GM19328 (cell line): ENCODE measurements at regions not wholly inside any gene's neighbourhood (a gene's known extent, or its start where the extent isn't known, plus 50 kb on each side); places are given as distances from the start of the nearest gene placed in this dataset.
"Not testable (repeated sequence)": the region's sequence is repeated elsewhere in the genome, so short reads cannot be mapped to it uniquely, and the experiment has no call there.

Source experiments
- ATAC-seq: cut with Tn5 transposase; IDR thresholded peaks from one replicate; pipeline ENCODE4 v1.9.1; 2021; ENCODE audit warnings: mild to moderate bottlenecking, moderate library complexity; ENCODE audit not compliant: unreplicated experiment

DNA sequence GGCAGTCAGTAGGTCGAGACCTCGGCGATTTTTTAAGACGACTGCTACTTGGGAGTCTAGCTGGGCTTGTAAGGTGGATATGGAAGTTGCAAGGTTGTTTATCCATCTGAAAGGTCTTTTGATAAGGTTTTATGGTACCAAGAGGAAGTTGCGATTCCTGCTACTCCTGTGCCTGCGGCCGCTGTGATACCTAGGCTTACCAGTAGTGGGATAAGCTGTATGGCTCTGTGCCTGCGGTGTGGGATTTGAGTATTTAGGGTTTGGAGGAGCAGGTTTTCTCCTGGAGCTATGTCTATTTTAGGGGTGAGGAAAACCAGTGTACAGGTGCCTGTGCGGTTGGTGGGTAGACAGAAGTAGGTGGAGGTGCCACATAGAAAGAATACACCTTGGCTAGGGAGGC, 1059.8 kb downstream of the SI start:
- ATAC-seq: no peak

DNA sequence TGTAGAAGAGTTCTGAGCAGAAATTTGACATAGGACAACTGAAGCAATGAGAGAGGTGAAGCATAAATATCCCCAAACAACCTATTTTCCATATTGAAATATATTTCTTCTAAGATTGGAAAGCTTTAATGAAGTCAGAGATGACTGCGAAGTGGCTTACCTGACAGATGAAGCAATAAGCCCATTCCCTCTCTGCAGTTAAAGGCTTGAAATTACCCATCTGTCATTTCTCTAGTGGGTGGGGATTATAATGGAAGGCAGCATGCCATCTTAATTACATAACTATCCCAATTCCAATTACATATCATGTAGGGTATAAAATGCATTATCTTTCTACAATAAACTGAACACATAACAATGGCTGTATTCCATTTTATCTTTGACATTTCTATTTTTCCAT, 1070.5 kb downstream of the SI start:
- ATAC-seq: no peak

DNA sequence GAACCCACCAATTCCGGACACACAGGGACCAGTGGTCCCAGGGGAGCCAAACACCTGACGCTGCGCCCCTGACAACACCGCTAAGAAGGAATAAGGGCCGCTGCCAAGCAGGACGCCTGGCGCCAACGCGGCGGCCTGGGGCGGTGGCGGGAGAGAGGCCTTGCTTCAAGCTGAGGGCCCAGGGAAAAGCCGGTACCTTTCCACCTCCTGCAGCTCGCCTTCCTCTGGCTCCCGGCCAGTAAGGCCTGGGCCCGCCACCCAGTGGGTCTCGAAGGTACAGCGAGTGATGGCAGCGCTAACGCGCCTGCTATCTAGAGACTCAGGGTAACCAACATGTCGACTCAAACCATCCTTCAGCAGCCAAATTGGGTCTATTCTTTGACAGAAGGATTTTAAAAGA, 1074.1 kb downstream of the SI start:
- ATAC-seq: no peak

DNA sequence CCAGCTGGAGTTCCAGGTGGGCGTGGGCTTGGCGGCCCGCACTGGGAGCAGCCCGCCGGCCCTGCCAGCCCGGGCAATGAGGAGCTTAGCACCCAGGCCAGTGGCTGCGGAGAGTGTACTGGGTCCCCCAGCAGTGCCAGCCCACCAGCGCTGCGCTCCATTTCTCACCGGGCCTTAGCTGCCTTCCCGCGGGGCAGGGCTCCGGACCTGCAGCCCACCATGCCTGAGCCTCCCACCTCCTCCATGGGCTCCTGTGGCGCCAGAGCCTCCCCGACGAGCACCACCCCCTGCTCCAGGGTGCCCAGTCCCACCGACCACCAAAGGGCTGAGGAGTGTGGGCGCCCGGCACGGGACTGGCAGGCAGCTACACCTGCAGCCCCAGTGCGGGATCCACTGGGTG, 1075.3 kb downstream of the SI start:
- not testable (repeated sequence) for ATAC-seq

DNA sequence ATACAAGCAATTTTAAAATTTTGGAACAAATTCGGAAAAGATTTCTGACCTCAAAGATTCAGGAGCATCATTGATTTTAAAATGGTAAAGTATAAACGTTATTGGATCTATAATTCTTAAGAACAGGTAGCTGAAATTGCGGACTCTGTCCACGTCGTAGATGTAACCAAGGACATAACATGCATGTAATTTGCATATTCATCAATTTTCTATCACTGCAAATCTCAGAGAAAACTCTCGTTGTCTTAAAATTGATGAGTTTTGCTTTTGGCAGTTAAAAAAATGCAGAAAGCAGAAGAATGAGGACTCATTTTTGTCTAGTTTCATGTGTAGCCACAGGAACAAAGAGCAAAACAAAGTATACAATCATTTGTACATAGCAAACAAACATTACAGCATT, 1094.4 kb downstream of the SI start:
- ATAC-seq: no peak

DNA sequence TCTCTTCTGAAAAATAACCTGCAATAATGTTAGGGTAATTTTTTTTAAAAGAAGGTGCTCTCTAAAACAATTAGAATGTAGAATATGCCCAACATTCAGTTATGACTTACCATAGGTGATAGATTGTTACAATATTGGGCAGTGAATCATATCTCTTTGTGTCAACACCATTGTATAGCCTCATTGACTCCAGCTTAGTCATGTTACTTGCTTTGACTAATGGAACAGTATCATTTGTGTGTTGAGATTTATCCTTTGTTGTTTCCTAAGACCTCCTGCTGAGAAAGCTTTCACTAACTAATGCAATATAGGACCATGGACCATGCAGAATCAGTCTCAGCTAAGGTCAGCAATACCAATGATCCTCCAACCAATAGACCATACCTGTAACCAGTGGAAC, 1106.4 kb downstream of the SI start:
- ATAC-seq: no peak

DNA sequence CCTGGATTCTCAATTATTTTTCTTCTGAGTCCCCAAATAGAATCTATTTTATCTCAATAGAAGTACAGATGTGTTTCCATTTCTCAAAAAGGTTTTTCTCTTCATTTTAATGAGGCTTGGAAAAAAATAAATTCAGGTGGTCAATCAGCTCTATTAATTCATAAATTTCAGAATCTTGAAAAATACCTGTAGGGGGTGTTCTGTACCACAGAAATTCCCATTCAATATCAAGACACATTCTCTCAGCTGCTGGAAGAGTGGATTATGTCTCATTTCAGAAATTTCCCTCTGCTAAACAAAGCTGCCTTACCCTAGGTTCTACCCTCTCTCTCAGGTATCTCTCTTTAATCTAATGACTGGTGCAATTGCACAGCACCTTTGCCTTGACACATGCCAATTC, 1121.2 kb downstream of the SI start:
- no peak for ATAC-seq

DNA sequence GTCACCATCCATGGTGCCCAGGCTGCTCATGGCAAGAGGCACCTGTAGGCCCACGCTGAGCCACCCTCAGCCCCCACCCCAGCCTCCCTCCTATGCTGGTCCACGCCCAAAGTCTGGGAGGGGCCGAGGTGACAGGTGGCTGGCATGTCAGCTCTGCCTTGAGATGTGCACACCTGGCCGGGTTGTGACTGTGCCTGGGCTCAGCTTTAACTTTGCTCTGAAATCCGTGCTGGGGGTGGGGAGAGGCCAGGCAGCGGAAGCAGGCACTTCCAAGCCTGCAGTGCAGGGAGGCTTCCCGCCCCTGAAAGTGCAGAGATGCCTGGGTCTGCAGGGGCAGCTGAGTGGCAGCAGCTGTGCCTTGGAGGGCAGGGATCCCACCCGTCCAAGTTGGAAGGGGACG, 1124.8 kb downstream of the SI start:
- ATAC-seq: no peak

DNA sequence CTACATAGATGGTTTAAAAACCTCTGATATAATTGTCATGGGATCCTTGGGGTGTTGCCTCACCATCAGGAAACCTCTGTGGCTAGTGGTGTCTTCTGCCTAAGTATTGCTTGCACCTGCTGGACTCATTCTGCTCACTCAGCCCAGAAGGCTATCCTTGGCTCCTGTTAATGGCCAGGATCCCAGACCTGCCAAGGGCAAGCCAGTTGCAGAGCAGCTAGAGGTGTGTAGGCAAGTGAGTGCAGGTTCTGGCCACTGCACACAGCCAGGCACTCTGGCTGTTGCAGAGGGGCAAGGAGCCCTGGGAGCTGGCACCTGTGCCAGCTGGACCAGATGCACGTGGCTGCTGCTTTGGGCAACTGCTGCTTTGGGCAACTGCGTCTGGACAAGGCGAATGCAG, 1125.8 kb downstream of the SI start:
- no peak for ATAC-seq

DNA sequence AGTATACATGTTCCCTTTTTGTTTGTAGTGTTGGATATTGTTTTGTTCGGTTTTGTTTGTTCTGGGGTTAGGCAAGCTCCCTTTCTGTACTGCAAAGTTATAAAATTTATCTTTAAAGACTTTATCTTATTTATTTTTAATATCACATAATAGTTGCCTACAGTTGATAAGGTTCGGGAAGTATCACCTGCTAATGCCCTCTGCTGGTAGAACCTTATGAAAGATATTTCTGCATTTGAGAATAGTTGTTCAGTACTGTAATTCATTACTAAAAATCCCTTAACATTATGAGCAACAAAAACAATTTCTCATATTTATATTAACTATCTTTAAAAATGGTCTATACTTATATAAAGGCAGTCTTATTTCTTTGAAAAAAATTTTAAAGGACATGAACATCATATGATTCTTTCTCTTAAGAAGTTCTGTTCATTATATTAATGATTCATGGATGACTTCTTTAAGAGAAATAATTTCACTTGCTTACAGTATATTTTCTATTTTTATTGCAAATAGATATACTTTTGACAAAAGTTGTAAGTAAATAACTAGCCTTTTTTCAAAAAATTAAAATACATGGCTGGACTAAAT, 1126.8 kb downstream of the SI start:
- ATAC-seq: no peak

DNA sequence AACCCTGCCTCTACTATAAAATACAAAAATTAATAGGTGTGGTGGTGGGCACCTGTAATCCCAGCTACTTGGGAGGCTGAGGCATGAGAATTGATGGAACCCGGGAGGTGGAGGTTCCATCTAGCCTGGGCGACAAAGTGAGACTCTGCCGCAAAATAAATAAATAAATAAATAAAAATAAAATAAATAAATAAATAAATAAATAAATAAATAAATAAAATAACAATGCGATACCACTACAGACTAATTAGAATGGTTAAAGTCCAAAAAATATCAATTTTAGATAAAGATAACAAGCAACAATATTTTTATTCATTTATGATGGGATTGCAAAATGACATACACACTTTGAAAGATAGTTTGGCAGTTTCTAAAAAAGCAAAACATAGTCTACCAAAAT, 1131.5 kb downstream of the SI start:
- ATAC-seq: no peak

DNA sequence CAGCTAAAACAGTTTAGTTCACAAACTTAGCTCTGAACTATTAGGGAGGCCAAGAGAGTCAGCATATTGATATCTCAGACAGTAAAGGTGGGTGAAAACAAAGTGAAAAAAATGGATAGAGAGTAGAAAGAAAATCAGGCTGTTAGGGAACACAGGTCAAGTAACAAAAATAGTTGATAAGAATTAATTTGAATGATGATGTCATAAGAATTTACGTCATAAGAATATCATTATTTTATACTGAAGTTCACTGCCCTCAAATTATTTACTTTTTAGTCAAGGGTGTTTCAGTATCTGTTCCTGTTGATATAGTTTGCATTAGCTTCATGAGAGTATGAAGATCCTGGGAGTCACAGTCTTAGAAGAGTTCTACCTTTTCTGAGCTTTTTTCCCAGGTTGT, 1134.6 kb downstream of the SI start:
- no peak for ATAC-seq

DNA sequence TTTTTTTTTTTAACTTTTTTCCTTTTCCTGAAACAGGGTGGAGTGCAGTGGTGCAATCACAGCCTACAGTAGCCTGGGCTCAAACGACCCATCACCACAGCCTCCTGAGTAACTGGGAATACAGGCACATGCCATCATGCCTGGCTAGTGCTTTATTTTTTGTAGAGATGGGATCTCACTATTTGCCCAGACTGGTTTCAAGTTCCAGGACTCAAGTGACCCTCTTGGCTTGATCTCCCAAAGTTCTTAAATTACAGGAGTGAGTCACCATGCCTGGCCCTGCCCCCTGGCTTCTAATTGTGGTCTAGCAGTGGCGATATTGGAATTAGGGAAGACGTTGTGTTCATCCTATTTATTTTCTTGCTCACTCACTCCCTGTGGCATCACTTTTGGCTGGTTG, 1138.4 kb downstream of the SI start:
- ATAC-seq: no peak

DNA sequence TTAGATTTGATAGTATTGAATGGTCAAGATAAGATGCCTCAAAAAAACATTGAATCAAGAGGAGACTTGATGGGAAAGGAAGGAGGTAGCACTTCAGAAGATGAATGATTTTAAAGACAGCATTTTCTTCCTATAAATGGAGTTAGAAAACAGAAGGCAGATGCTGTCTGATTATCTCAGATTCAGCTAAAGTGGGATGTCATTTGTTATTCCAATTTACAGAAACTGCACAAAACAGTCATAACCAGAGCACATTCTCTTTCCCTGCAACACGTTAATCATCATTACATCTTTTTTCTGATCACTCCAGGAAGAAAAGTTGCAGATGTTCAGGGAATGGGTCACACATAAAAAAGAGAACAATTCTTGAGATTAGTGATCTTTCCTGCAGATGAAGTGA, 1141.8 kb downstream of the SI start:
- no peak for ATAC-seq

DNA sequence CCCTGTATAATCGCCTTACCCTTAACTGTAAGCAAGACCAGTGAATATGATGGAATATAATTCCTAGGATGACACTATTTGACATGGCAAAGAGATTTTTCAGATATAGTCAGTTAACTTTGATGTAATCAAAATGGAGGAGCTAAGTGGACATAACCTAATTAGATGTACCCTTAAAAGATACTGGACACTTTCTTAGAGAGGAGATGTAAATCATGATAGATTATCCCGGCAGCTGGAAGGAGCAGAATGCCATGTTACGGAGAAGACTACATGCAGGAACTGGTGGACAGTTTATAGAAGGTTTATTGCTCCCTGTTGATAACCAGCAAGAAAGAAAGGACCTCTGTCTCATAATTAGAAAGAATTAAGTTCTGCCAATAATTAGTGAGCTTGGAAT, 1142.9 kb downstream of the SI start:
- ATAC-seq: no peak

DNA sequence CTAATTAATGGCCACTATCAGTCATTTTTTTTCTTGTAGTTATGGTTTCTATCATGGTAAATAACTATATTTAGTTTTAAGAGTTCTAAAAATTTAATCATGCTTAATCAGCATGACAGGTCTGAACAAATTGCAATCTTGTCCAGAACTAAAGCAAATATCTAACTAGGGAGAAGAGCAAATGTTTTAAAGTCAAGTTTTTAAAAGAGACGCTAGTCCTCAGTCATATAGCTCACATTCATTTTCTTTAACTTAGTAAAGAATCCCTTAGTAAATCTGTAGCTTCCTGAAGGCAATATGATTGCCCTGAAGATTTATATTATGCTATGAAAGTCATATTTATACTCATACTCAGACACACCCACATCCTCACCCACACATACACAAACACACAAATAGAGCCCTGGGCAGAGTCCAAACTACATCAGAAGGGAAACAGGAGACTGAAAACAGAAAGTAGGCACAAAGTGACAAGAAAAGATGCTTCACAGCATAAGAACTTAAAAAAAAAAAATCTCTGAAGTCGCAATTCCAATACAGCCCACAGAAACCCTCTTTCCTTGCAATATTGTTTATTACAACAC, 1149.1 kb downstream of the SI start:
- ATAC-seq: no peak

DNA sequence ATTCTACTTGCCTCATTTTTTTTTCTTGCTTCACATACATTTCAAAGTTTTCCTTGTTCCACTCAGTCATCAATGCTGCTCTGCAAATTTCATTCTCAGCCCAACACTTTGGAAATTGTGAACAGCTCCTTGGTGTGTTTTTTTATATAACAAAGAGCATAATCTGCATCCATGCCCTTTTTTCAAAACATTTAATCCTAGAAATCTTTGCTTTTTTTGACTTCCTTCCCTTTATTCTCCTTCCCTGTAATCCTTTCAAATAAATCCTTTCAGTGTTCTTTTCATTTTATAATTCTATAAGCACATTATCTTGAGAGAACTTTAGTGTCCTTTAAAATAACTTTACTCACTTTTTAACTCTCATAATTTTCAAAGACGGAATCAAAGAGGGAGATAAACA, 1150.8 kb downstream of the SI start:
- no peak for ATAC-seq

DNA sequence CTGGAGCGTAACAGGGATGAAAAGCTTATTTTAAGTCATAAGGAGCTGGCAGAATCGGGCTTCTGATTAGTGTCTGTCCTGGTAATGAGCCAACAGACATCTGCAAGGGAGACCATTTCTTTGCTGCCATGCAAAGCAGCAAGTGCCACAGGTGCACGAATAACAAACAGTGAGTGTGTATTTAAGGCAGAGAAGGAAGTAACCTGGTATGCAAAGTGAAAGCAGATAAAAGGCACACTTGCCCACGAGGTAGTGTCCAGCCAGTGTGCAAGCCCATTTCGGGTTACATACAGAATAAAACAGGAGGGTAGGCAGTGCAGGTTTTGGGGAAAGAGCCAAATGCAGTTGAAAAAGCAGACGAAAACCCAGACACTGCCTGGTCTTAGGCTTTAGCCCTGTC, 1153.7 kb downstream of the SI start:
- no peak for ATAC-seq

DNA sequence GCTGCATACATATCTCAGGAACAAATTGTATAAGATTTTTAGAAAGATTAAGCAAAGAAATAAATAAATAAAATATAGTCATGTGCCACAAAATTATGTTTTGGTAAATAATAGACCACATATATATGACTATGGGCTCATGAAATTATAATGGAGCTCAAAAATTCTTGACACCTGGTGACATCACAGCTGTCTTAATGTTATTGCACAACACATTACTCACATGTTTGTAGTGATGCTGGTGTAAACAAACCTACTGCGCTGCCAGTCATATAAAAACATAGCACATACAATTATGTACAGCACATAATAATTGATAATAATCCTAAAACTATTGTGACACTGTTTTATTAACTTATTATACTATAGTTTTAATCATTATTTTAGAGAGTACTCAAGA, 1159.1 kb downstream of the SI start:
- ATAC-seq: no peak

DNA sequence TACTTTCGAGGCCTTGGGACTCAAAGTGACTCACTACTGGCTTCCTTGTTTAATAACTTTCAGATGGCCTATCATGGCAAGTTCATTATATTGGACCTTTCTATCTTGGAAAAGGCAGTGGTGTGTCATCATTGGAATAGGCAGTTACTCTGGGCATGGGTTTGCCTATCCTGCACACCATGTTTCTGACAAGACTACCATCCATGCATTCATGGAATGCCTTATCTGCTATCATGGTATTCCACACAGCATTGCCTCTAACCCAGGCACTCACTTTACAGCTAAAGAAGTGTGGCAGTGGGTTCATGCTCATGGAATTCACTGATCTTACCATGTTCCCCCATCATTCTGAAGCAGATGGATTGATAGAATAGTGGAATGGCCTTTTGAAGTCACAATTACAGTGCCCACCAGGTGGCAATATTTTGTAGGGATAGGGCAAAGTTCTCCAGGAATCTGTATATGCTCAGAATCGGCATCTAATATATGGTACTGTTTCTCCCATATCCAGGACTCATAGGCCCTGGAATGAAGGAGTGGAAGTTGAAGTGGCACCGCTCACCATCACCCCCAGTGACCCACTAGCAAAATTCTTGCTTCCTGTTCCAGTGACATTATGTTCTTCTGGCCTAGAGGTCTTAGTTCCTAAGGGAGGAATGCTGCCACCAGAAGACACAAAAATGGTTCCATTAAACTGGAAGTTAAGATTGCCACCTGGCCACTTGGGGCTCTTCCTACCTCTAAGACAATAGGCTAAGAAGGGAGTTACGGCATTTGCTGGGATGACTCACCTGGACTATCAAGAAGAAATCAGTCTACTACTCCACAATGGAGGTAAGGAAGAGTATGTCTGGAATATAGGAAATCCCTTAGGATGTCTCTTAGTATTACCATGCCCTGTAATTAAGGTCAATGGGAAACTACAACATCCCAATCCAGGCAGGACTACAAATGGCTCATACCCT, 1161.4 kb downstream of the SI start:
- ATAC-seq: no peak

DNA sequence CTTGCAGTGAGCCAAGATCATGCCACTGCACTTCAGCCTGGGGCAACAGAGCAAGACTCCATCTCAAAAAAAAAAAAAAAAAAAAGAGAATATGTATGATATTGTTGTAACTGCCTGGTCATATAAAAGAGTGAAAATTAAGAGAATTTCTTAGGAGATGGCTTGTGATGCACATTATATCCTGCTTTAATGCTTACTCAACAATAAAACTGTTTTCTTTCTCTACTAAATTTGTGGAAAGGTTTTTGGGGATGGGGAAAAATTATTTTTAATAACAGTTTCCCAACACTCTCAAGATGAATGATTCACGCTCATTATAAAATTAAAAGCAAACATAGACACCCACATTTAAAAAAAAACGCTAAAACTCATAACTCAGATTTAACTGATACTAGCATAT, 1163.0 kb downstream of the SI start:
- ATAC-seq: no peak

DNA sequence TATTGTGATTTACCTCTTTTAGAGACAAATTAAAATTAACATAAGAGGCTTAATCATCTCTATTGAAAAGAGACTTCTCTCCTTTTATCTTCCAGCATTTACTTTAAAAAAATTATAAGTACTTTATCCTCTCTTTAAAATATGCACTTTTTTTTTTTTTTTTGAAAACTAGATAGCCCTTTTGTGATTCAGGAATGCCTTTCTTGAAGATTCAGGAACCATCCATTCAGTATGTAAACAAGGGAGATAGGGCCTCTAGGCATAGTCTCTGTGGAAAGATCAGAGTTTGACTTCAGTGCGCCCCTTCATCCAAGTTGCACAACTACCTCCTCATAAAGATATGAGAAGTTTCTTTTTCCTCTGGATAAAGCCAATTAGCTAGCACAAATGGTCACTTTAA, 1163.7 kb downstream of the SI start:
- no peak for ATAC-seq
